COR-L47 (cell line): ENCODE measurements at regions not wholly inside any gene's neighbourhood (a gene's known extent, or its start where the extent isn't known, plus 50 kb on each side); places are given as distances from the start of the nearest gene placed in this dataset.
"Not testable (repeated sequence)": the region's sequence is repeated elsewhere in the genome, so short reads cannot be mapped to it uniquely, and the experiment has no call there.

ENCODE experiments used
- DNase-seq: peaks from one replicate; lab custom pipeline; 2025; lab: John Stamatoyannopoulos, UW

DNA sequence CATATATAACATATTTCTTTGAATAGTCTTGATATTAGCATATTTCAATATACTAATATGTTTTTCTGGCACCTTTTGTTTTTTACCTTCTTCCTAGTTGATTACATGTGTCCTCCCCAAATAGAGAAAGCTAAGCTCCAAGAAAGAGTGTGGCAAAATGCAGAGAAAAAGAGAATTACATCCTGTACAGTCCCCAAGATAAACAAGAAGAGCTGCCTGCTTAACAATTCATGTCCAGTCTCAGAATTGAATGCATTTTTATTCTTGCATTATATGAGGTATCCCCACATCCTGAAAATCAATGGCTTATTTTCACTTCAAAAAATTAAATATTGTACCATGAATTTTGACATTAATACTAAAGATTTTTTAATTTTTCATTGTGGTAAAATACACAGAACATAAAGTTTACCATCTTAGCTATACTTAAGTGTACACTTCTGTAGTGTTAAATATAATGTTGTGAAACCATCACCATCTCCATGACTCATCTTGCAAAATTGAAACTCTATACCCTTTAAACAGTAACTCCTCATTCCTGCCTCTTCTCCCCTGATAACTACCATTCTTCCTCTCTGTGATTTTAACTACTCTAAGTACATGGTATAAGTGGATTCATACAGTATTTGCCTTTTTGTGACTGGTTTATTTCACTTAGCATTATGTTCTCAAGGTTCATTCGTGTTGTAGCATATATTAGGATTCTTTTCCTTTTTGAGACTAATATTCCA lies 490.3 kb downstream of the COL12A1 start:
- no peak for DNase-seq

DNA sequence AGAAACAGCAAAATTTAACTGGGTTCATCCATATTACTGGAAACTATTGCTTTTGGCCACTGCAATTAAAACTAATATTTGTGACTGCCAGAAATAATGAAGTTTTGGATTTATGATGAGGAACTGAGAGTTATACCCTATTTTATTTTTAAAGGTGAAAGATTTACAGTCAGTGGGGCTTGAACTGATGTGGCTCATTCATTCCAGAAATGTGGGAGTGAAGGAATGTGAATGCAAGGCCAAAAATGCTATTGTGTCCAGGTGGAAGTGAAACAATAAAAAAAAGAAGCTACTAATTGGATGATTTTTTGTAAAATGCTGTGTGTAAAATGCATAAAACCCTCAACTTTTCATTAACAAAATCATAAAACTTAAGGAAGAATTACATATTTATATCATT lies 491.9 kb downstream of the COL12A1 start:
- no peak for DNase-seq

DNA sequence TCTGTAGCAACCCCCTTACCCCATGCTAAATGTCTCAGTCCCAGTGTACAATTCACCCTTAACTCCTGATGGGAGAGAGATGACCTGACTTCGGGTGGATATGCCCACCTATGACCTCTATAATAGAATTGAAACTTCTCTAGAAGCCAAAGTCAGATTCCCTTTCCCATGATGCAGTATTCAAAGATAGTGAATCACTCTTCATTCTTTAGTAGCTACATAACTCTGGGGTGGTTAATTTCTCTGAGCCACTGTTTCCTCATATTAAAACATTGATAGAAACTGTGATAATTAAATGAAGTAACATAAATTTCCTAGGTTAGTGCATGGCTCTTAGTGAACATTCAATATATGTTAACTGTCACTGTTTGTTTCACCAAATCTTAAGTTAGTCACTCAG lies 500.4 kb downstream of the COL12A1 start:
- no peak for DNase-seq

DNA sequence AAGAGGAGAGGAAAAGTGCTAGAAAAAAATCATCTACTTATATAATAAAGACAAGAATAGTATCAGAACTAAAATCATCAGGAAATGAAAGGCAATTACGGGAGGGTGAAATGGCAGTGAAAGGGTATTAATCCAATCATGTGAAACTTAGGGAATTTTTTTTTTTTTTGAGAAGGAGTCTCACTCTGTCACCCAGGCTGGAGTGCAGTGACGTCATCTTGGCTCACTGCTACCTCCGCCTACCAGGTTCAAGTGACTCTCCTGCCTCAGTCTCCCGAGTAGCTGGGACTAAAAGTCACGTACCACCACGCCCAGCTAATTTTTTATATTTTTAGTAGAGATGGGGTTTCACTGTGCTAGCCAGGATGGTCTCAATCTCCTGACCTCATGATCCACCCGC lies 501.3 kb downstream of the COL12A1 start:
- DNase-seq = not testable (repeated sequence)

DNA sequence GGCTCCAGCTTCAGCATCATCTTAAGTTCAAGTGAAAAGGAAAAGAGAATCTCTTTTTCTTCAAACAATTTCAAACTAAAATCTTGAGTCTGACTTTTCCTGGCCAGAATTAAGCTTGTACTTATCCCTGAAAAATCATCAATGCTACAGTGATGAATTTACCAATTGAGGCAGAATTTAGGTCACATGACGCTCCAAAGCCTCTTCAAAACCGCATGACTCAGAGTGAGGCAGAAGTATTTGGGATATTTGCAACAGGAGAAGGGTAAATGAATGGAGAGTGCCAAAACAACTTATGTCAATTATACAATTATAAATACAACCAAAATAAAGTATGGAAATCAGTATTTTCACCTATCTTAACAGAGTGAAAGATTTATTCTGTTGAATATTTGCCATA lies 515.5 kb downstream of the COL12A1 start:
- no peak for DNase-seq

DNA sequence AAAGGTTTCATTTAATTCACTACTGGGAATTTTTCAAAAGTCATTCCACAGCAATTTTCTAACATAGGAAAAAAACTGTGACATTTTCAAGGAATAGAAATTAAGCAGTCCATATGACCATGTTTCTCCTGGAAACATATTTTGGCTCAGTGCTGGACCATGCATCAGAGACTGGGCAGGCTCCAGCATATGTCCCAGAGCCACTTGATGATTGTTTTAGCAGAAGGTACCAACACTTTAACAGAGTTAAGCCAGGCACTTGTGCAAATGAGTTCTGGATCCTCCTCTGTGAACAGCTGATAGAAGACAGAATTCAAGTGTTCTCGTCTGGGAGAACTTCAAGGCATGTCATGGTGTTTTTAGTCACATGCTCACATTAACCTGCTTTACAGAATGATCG lies 516.3 kb downstream of the COL12A1 start:
- no peak for DNase-seq

DNA sequence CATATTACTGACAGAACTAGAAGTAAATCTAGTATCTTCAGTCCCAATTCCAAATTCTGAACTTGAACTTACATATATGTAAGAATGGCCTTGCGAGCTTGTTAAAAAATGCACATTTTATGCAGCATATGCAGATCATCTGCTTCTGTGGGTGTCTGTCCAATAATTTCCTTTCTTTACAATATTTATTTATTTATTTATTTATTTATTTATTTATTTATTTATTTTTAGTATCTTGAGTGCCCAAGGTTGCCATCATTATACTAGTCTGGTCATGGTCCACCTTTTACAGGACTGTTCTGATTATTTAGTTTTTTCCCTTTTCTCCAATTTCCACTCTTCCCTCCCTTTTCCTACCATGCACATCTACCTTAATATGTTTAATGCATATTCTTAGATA lies 528.4 kb downstream of the COL12A1 start:
- DNase-seq = no peak

DNA sequence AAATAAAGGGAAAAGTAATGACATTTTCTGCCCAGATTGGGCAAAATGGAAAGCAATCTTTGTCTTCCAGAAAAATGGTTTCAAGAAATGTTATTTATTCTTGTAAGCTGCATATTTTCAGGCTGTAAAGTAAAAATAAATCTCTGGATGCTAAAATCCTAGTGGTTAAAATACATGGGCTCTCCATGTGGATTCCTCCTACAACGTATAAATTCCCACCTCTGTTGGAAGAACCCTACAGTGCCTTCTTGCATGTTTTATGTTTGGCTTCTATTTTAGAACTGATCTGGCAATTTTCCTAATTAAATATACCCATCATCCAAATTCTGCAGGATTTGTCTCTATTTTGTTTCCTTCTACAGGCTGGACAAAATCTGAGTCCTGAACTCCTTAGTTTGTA lies 528.9 kb downstream of the COL12A1 start:
- no peak for DNase-seq

DNA sequence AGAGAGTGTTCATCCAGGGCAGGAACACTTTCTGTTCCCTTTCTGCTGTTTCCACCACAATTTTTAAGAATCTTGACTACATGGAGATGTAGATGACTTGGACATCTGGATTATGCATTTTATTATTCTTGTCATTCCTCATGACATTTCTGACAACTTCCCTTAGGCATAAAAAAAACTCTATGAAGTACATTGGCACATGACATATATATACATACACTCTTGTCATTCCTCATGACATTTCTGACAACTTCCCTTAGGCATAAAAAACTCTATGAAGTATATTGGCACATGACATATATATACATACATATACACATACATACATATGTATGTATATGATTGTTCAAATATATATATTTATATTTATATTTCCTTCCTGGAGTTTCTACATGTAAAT lies 531.5 kb downstream of the COL12A1 start:
- no peak for DNase-seq

DNA sequence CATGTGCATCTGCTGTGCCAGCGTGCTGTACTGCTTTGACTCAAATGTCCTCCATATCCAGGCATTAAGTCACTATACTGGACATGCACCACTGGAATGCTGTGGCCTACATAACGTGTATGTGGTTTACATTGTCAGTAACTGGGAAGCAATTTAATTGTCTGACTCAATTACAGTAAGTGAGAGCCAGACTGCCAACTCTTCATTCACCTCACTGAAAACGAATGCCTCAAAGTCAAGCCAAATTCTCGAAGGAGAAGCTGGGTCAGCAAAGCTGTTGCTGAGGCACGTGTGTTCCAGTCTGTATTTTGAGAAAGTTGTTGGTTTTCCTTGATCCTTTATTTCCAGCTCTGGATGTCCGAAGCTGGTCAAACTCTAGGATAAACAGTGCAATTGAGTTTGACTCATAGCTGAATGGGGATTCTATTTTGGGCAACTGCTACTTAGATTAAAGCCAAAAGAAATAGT lies 534.3 kb downstream of the COL12A1 start:
- DNase-seq = no peak

DNA sequence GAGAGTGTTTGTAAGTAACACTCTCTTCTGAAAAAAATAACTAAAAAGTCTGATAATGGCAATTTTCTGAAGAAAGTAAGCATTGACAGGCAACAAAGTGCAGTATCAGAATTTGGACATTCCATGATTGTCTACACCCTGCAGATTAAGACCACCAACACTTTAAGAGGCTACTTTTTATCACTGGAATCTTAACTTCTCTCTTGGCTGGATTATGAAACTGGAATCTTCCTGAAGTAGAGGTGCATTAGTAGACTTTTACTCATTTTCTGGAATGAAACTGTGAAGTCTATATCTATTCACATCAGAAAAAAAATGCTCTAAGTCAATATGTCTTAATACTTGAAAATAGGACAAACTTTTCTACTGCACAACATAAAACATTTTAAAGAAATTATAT lies 547.5 kb downstream of the COL12A1 start:
- DNase-seq = no peak

DNA sequence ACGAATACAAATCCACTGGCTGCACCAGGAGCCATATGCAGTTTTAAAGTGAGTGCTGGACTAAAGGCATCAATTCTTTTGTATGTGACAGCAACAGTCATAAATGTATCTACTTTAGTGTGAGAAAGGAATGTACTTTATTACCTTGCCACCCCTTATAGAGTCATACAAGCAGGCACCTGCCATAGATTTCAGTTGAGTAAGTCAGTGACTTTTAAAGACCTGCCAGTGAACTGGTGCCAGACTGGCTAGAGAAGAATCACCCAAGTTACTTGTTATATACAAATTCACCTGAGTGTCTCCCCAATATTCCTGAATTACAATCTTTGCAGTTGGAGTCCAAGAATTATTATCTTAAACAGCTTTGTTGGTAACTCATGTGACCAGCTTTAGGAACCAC lies 547.9 kb downstream of the COL12A1 start:
- no peak for DNase-seq

DNA sequence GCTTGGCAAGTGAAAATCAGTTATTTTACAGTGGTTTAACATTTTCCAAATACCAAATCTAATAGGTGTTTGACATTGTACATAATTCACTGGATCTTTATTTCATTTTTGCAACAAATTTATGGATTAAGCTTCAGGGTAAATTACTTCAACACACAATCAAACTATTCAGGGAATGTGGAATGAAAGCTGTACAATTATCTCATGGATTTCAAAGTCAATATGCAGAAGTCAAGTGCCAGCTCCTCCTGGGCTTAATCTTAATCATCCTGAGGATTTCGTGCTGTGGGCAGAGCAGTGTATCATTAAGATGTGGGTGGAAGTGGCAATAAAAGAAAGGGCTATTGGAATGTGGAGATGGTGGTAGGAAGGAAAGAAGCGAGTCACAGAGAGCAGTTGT lies 548.8 kb downstream of the COL12A1 start:
- no peak for DNase-seq

DNA sequence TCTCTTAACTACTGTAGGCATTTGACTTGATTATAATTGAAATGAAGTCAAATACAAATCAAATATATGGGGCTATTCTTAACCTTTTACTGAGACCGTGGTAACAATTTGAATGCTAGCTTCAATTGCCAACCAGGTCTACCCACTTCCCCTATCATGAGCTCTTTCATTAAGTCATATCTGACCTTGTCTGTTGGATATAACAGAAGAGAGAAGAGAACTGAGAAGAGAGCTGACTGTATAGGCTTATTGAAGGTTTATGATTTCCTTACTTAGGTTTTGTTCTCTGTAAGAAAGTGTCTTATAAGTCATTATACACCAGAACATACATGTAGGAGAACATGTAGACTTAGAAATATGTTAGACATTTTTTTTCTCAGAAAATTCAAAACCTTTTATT lies 549.4 kb downstream of the COL12A1 start:
- DNase-seq = no peak

DNA sequence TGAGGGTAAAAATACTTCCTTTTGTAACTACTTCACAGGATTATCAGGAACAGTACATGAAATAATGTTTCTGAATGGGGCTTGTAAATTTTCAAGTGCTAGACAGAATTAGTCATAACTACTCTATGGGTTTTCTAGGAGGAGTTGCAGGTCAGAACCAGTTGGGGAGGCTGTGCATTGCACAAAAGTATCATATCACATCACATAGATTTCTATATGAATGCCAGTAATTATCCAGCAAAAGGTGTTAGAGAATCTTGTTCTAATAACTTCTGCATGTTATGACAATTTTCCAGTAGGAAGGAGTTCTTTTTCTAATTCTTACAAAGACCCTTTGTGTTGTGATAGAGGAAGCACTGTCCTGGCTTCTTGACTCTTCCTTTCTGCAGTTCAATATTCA lies 551.6 kb downstream of the COL12A1 start:
- no peak for DNase-seq

DNA sequence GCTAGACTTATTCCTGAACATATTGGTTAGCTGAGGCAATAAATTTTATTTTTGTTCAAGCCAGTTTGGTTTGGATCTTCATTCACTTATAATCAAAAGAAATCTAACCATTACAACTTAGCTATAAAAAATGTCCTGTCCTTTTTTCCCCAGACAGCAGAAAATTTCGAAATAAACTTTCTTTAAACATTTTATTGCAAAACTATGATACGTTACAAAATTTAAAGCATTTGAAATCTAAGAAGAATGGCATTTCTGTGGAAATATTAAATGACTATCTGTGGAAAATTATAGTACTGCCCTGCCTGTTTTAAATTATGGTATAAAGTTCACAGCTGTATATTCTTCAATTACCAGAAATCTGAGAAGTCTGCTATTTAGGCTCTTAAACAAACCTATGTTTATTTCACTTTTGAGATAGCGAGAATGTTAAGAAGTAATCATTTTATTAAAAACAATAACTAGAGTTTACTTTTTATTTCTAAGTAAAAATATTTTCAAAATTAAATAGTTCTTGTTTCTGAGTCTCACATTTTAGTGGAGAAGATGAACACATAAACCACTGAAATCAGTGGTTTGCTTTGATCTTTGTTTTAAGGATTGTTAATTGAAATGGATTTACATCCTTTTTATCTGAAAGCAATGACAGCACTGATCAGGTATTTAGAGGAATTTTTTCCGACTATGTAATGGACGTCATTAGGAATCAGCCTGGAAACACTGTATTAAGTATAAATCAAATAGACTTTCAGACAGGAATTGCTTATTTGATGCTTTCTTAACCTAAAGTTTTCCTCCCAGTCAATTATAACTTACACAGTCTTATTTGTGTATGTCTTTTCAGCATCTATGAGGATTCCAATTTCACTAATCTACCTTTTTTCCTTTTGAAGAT lies 553.7 kb downstream of the COL12A1 start:
- no peak for DNase-seq

DNA sequence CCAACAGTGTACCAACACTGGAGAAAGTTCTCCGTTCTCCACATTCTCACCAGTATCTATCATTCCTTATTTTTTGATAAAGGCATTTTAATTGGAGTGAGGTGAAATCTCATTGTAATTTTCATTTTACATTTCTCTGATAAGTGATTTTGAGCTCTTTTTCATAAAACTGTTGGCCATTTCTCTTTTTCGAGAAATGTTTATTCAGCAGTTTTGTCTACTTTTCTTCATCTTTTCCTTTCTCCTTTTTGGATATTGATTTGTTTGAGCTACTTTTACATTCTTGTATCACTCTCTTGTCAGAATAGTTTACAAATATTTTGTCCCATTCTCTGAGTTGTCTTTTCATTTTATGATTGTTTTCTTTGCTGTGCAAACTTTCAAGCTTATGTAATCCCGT lies 555.2 kb downstream of the COL12A1 start:
- no peak for DNase-seq

DNA sequence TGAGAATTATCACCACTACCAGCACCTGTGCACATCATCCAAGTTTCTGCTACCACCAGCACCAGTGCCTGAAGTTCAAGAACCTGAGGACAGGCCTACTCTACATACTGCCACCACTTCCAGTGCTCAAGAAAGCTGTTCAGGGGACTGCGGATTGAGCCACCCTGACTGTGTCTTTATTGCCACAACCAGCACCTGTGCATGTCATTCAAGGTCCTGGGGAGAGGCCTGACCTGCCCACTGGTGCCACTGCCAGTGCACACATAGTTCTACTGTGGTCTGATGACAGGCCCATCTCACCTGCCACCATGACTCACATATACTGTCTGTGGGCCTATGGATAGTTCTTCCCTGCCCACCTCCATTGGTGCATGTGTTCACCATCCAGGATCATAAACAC lies 559.4 kb downstream of the COL12A1 start:
- no peak for DNase-seq

DNA sequence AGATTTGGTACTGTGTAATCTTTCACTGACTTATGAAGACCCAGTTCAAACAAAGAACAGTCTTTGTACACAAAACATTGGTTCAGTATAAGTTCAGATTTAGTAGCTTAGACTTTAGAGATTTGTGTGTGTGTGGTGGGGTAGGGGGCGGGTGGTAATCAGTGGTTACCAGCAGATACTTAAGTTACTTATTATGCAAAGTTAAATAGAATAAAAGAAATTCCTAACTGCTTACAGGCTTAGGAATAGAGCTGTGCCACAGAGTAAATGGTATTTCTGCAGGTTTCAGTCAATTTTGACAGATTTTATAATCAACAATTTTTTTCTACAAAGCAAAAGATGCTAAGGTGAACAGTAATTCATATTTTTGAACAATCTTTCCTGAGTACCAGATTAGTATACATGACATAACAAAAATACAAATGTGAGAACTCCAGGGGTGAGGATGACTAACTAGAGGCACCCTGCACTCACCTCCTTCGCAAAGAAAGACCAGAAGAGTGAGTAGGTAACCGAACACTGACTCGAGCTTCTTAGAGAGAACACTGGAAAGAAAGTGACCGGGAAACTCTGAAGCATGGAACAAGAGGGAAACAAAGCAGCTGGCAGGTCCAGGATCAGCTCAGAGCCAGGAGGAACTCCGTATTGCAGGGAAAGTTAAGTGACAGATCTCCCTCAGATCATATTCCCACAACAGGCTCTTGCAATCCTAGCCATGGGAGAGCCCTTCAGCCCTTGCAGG lies 560.6 kb downstream of the COL12A1 start:
- DNase-seq = no peak

DNA sequence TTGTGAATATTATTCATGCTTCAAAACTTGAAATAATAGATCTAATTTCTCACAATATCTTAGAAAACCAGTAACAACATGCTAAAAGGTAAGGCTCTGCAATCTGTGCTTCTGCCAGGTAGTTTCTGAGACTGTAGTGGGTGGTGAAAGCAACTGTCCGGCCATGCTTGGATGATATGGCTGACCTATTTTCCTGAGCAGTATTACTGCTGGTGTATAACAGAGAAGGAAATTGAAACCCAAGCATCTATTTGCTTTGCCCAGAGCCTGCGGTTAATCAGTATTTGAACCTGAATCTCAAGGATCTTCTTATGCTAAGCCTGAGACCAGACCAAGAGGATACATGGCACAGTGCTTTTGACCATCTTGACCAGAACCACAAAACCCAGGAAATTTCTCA lies 563.8 kb downstream of the COL12A1 start:
- DNase-seq = no peak

DNA sequence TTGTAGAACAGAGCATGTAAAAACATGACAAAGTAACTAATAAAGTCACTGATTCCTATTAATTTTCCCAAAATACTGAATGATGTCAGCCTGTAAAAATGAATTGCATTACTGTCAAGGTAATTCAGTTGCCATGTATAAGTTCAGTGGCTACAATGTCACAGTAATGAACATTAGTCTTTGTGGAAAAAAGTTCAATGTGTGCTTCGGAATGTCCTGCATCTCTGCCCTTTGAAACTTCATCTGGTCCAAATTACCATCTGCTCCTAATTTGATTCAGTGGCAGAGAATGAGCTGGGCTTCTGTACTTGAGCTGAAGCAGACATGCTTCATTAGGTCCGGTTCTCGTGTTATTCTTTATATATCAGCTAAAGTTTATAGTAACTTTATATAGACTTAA lies 567.4 kb downstream of the COL12A1 start:
- no peak for DNase-seq

DNA sequence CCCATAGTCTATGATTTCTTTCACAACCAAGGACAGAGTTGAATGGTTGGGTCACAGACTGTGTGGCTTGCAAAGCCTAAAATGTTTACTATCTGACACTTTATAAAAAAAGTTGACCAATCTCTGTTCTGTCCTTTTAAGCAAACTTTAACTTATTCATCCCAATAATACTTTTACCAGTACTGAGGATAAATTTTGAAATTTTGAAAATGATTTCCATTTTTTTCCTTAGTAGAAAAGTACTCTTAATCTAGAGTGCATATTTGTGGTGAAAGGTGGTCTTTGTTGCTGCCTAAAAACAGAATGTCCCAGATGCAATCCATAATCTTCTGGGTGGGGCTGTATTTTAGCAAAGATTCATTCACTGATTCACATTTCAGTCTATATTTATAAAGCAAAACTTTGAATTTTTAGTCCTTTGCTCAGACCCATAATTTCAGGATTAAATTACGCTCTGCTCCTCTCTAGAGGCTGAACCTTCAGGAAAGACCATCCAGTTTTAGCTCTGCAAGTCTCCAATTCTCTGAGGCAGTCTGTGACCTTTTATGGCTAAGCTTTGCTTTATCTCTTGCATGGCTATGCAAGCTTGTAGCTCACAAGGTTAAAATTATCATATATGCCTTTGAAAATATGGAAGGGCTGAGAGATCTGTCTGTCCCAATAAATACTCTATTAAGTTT lies 573.5 kb downstream of the COL12A1 start:
- no peak for DNase-seq
